Neural progenitor cell (in vitro differentiated cells): ENCODE measurements at regions not wholly inside any gene's neighbourhood (a gene's known extent, or its start where the extent isn't known, plus 50 kb on each side); places are given as distances from the start of the nearest gene placed in this dataset.

ENCODE experiments used
- DNase-seq: peaks from one replicate; pipeline ENCODE4 v3.0.0-alpha.2; 2016; ENCODE audit warnings: low spot score
- H2AFZ ChIP-seq: fragments of 200-600 bp; sonication (generic); replicated peaks from 2 replicates; pipeline ENCODE4 v1.6.1; 2016; ENCODE audit warnings: antibody characterized with exemption
- H3F3A ChIP-seq: fragments of 200-600 bp; sonication (generic); 2 replicates; pipeline ENCODE4 v1.6.1; 2016; ENCODE audit warnings: antibody characterized with exemption, low read depth
- H3K27ac ChIP-seq: fragments of 200-600 bp; sonication (generic); 2 replicates; pipeline ENCODE4 v1.5.1; 2016; ENCODE audit warnings: mild to moderate bottlenecking
- H3K27me3 ChIP-seq: fragments of 200-600 bp; sonication (generic); 2 replicates; pipeline ENCODE4 v1.6.1; 2016; ENCODE audit warnings: mild to moderate bottlenecking, moderate library complexity
- H3K36me3 ChIP-seq: fragments of 200-600 bp; sonication (generic); 2 replicates; pipeline ENCODE4 v1.5.1; 2016
- H3K4me1 ChIP-seq: fragments of 200-600 bp; sonication (generic); 2 replicates; pipeline ENCODE4 v1.6.1; 2016; ENCODE audit warnings: mixed run types
- H3K4me2 ChIP-seq: fragments of 200-600 bp; sonication (generic); 2 replicates; pipeline ENCODE4 v1.6.1; 2016
- H3K4me3 ChIP-seq: fragments of 200-600 bp; sonication (generic); 2 replicates; pipeline ENCODE4 v1.5.1; 2016
- H3K79me2 ChIP-seq: fragments of 200-600 bp; sonication (generic); 2 replicates; pipeline ENCODE4 v1.6.1; 2016; ENCODE audit warnings: low read depth
- H3K9ac ChIP-seq: fragments of 200-600 bp; sonication (generic); 2 replicates; pipeline ENCODE4 v1.6.1; 2016
- H3K9me3 ChIP-seq: fragments of 200-600 bp; sonication (generic); 2 replicates; pipeline ENCODE4 v1.5.1; 2016; ENCODE audit warnings: low read depth
- H4K20me1 ChIP-seq: fragments of 200-600 bp; sonication (generic); 2 replicates; pipeline ENCODE4 v1.6.1; 2016; ENCODE audit warnings: low read depth
- H3K27ac Mint-ChIP-seq: 3 replicates; pipeline ENCODE4 v1.8.0; 2021; ENCODE audit warnings: mixed read lengths
- H3K27me3 Mint-ChIP-seq: 2 replicates; pipeline ENCODE4 v1.8.0; 2022; ENCODE audit warnings: low read depth, mild to moderate bottlenecking, inconsistent platforms, moderate library complexity, mixed read lengths; ENCODE audit not compliant: insufficient read depth
- H3K36me3 Mint-ChIP-seq: 3 replicates; pipeline ENCODE4 v1.8.0; 2021; ENCODE audit warnings: mixed read lengths
- H3K4me1 Mint-ChIP-seq: 3 replicates; pipeline ENCODE4 v1.8.0; 2021; ENCODE audit warnings: mixed read lengths
- H3K4me3 Mint-ChIP-seq: 3 replicates; pipeline ENCODE4 v1.8.0; 2021; ENCODE audit warnings: mild to moderate bottlenecking, moderate library complexity, mixed read lengths
- H3K9me3 Mint-ChIP-seq: 3 replicates; pipeline ENCODE4 v1.8.0; 2020; ENCODE audit warnings: mixed read lengths
- CTCF ChIP-seq: fragments of 200-600 bp; sonication (generic); IDR thresholded peaks from 2 replicates; pipeline ENCODE4 v1.5.1; 2017; ENCODE audit warnings: antibody characterized with exemption, mild to moderate bottlenecking
- EZH2 ChIP-seq: fragments of 200-600 bp; sonication (generic); IDR thresholded peaks from 2 replicates; pipeline ENCODE4 v1.6.1; 2017; ENCODE audit warnings: antibody characterized with exemption, mild to moderate bottlenecking, moderate library complexity
- EZH2phosphoT487 ChIP-seq: fragments of 200-600 bp; sonication (generic); IDR thresholded peaks from 2 replicates; pipeline ENCODE4 v1.6.1; 2017; ENCODE audit warnings: antibody characterized with exemption

DNA sequence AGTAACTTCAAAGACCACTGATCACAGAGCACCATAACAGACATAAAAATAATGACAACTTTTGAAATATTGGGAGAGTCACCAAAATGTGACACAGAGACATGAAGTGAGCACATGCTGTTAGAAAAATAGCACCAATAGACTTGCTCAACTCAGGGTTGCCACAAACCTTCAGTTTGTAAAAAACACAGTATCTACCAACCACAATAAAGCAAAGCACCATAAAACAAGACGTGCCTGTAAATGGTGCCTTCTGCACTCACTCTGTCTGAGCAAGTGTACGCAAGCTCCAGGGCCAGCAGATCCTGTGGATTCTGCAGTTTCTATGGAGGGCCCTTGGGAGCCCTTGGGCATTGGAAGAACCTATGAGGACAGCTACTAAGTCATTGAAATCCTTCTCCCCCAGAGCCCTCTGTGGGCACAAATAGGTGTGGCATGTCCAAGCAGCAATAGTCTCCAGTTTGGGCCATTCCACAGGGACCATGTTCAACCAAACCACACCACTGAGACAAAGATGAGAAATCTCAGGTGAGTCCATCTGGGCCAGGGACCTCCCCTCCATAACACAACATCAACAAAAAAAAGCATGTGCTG lies 116.9 kb upstream of the RAB4A start:
- H3K4me3 Mint-ChIP-seq, result no peak overlapping the region
- Histone ChIP-seq H3K9me3 (no peaks in the 10 kb centered on the region), H4K20me1 (no peaks in the 10 kb centered on the region), H3K79me2 (no peaks in the 10 kb centered on the region), H2AFZ (no peak overlapping the region), H3K36me3 (no peaks in the 10 kb centered on the region), H3K4me2 (no peak overlapping the region), H3K4me3 (no peak overlapping the region), H3K9ac (no peak overlapping the region), H3K27me3 (no peaks in the 10 kb centered on the region), H3K27ac (no peak overlapping the region), H3K4me1 (peaks cover 4% of the 10 kb centered on the region), H3F3A (peaks cover 4% of the 10 kb centered on the region)
- peaks cover 7% of the 10 kb centered on the region for H3K27me3 Mint-ChIP-seq
- H3K4me1 Mint-ChIP-seq, result peaks cover 6% of the 10 kb centered on the region
- DNase-seq, result no peak
- no peak overlapping the region for H3K27ac Mint-ChIP-seq
- no peaks in the 10 kb centered on the region for H3K36me3 Mint-ChIP-seq
- no peak for TF ChIP-seq EZH2phosphoT487
- no peak for TF ChIP-seq CTCF
- TF ChIP-seq EZH2, result no peak
- no peaks in the 10 kb centered on the region for H3K9me3 Mint-ChIP-seq

DNA sequence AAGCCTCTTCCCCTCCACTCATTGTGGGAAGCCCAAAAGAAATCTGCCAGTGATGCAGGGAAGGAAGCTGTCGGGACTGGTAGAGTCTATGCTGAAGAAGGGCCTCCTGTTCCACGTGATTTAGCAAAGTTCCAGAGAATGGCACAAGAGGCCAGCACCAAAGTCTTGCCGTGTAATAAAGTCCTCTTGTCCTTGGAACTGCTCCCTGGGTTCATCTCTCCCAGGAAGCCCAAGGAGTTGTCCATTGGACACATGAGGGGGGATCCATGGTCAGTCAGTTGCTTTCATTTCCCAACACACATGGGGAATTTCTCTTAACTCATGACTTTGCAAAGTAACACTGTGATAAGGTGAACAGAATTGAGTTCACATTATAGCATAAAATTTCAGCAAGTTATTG lies 116.1 kb upstream of the RAB4A start:
- no peaks in the 10 kb centered on the region for H3K36me3 ChIP-seq
- no peak overlapping the region for H3K27ac ChIP-seq
- no peak overlapping the region for H3K4me2 ChIP-seq
- no peaks in the 10 kb centered on the region for H4K20me1 ChIP-seq
- H3K27me3 ChIP-seq, result no peaks in the 10 kb centered on the region
- peaks cover 6% of the 10 kb centered on the region for H3K4me1 Mint-ChIP-seq
- H3F3A ChIP-seq, result no peaks in the 10 kb centered on the region
- no peak overlapping the region for H3K9ac ChIP-seq
- H3K9me3 Mint-ChIP-seq, result no peaks in the 10 kb centered on the region
- H2AFZ ChIP-seq, result no peak overlapping the region
- H3K4me3 ChIP-seq, result no peak overlapping the region
- peaks cover 4% of the 10 kb centered on the region for H3K4me1 ChIP-seq
- TF ChIP-seq EZH2phosphoT487 (no peak), CTCF (no peak), EZH2 (no peak)
- H3K4me3 Mint-ChIP-seq, result no peak overlapping the region
- no peaks in the 10 kb centered on the region for H3K79me2 ChIP-seq
- H3K36me3 Mint-ChIP-seq, result no peaks in the 10 kb centered on the region
- H3K9me3 ChIP-seq, result no peaks in the 10 kb centered on the region
- H3K27me3 Mint-ChIP-seq, result peaks cover 7% of the 10 kb centered on the region
- H3K27ac Mint-ChIP-seq, result no peak overlapping the region
- DNase-seq, result no peak

DNA sequence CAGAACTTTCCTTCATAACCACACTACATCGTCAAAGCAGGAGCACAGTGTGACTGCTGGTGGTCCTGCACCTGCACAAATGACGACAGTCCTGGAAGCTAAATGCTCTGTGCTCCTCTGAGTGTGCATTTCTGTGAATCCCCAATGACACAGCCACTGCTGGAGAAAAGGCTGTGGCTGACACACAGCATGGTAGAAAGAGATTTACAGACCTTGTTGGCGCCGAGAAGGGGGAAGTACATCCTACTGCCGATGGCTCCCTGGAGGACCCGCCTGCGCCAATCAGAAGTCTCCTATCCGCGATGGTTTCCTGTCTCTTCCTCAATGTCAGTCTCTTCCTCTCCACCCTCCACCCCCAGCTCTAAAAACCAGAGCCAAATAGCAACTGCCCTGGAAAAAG lies 115.4 kb upstream of the RAB4A start:
- Mint-ChIP-seq H3K36me3 (no peaks in the 10 kb centered on the region), H3K9me3 (no peaks in the 10 kb centered on the region), H3K27ac (no peak overlapping the region), H3K4me3 (no peak overlapping the region), H3K27me3 (peaks cover 10% of the 10 kb centered on the region), H3K4me1 (peaks cover 10% of the 10 kb centered on the region)
- Histone ChIP-seq H3K9me3 (no peaks in the 10 kb centered on the region), H4K20me1 (no peaks in the 10 kb centered on the region), H3K9ac (no peak overlapping the region), H3K79me2 (no peaks in the 10 kb centered on the region), H3K4me1 (peaks cover 3% of the 10 kb centered on the region), H3K27ac (no peak overlapping the region), H3K27me3 (no peaks in the 10 kb centered on the region), H3K4me2 (no peak overlapping the region), H3F3A (no peaks in the 10 kb centered on the region), H3K4me3 (no peak overlapping the region), H2AFZ (no peak overlapping the region), H3K36me3 (no peaks in the 10 kb centered on the region)
- no peak for TF ChIP-seq EZH2
- no peak for TF ChIP-seq EZH2phosphoT487
- no peak for TF ChIP-seq CTCF
- no peak for DNase-seq
